GM23338 (cell line): ENCODE measurements at regions not wholly inside any gene's neighbourhood (a gene's known extent, or its start where the extent isn't known, plus 50 kb on each side); places are given as distances from the start of the nearest gene placed in this dataset.
"Not testable (repeated sequence)": the region's sequence is repeated elsewhere in the genome, so short reads cannot be mapped to it uniquely, and the experiment has no call there.

Experiments
- ATAC-seq: fragments of 200-7000 bp; cut with Tn5 transposase; 3 replicates; pipeline ENCODE4 v1.9.1; 2020
- DNase-seq: peaks from one replicate; pipeline ENCODE4 v3.0.0-alpha.2; 2015; ENCODE audit warnings: low spot score
- H2AFZ ChIP-seq: fragments of 200-600 bp; sonication (generic); 2 replicates; pipeline ENCODE4 v1.8.0; 2016; ENCODE audit warnings: antibody characterized with exemption, mild to moderate bottlenecking, moderate library complexity
- H3F3A ChIP-seq: fragments of 200-600 bp; sonication (generic); replicated peaks from 2 replicates; pipeline ENCODE4 v1.8.0; 2017; ENCODE audit warnings: antibody characterized with exemption, mixed run types, low read depth
- H3K27ac ChIP-seq: fragments of 200-600 bp; sonication (generic); 2 replicates; pipeline ENCODE4 v1.6.1; 2016; ENCODE audit warnings: low read depth
- H3K27me3 ChIP-seq: fragments of 200-600 bp; sonication (generic); 2 replicates; pipeline ENCODE4 v1.8.0; 2016; ENCODE audit warnings: mild to moderate bottlenecking, mixed run types, moderate library complexity; ENCODE audit not compliant: insufficient read depth
- H3K36me3 ChIP-seq: fragments of 200-600 bp; sonication (generic); 2 replicates; pipeline ENCODE4 v1.8.0; 2016; ENCODE audit warnings: mild to moderate bottlenecking; ENCODE audit not compliant: insufficient read depth
- H3K4me1 ChIP-seq: fragments of 200-600 bp; sonication (generic); 2 replicates; pipeline ENCODE4 v1.8.0; 2016; ENCODE audit warnings: mild to moderate bottlenecking, moderate library complexity; ENCODE audit not compliant: insufficient read depth
- H3K4me2 ChIP-seq: fragments of 200-600 bp; sonication (generic); 2 replicates; pipeline ENCODE4 v1.7.1; 2017; ENCODE audit warnings: mixed run types
- H3K4me3 ChIP-seq: fragments of 200-600 bp; sonication (generic); 2 replicates; pipeline ENCODE4 v1.6.1; 2016; ENCODE audit warnings: mixed run types
- H3K79me2 ChIP-seq: fragments of 200-600 bp; sonication (generic); replicated peaks from 2 replicates; pipeline ENCODE4 v1.8.0; 2017; ENCODE audit warnings: mild to moderate bottlenecking; ENCODE audit not compliant: insufficient read depth
- H3K9me2 ChIP-seq: fragments of 200-600 bp; sonication (generic); 2 replicates; pipeline ENCODE4 v1.8.0; 2017; ENCODE audit not compliant: insufficient read depth
- H4K20me1 ChIP-seq: fragments of 200-600 bp; sonication (generic); replicated peaks from 2 replicates; pipeline ENCODE4 v1.8.0; 2017; ENCODE audit warnings: mild to moderate bottlenecking; ENCODE audit not compliant: insufficient read depth
- H3K27ac Mint-ChIP-seq: 2 replicates; pipeline ENCODE4 v1.8.0; 2020; ENCODE audit warnings: inconsistent platforms, mild to moderate bottlenecking, moderate library complexity, mixed read lengths
- H3K27me3 Mint-ChIP-seq: 3 replicates; pipeline ENCODE4 v1.8.0; 2022; ENCODE audit warnings: low read depth, mild to moderate bottlenecking, moderate library complexity, mixed read lengths, inconsistent platforms; ENCODE audit not compliant: insufficient read depth, poor library complexity
- H3K36me3 Mint-ChIP-seq: 3 replicates; pipeline ENCODE4 v1.8.0; 2021; ENCODE audit warnings: low read depth, mild to moderate bottlenecking, inconsistent platforms, moderate library complexity, mixed read lengths
- H3K4me1 Mint-ChIP-seq: 3 replicates; pipeline ENCODE4 v1.8.0; 2020; ENCODE audit warnings: mild to moderate bottlenecking, inconsistent platforms, mixed read lengths
- H3K4me3 Mint-ChIP-seq: 3 replicates; pipeline ENCODE4 v1.8.0; 2021; ENCODE audit warnings: moderate library complexity, mild to moderate bottlenecking, inconsistent platforms, mixed read lengths
- H3K9me3 Mint-ChIP-seq: 3 replicates; pipeline ENCODE4 v1.8.0; 2020; ENCODE audit warnings: moderate library complexity, mild to moderate bottlenecking, inconsistent platforms, mixed read lengths
- EZH2 ChIP-seq: fragments of 200-600 bp; sonication (generic); IDR thresholded peaks from one replicate; pipeline ENCODE4 v1.8.0; 2017; ENCODE audit warnings: antibody characterized with exemption, mild to moderate bottlenecking, low read depth; ENCODE audit not compliant: unreplicated experiment
- EZH2phosphoT487 ChIP-seq: fragments of 200-600 bp; sonication (generic); IDR thresholded peaks from one replicate; pipeline ENCODE4 v1.8.1; 2018; ENCODE audit warnings: antibody characterized with exemption; ENCODE audit not compliant: unreplicated experiment
- NANOG ChIP-seq: IDR thresholded peaks from 2 replicates; pipeline ENCODE4 v1.6.1; 2016; ENCODE audit warnings: antibody characterized with exemption, borderline replicate concordance
- POLR2AphosphoS5 ChIP-seq: IDR thresholded peaks from 2 replicates; pipeline ENCODE4 v1.6.1; 2016; ENCODE audit warnings: antibody characterized with exemption, low read depth
- STAT1 ChIP-seq: IDR thresholded peaks from one replicate; pipeline ENCODE4 v1.6.1; 2016; ENCODE audit warnings: antibody characterized with exemption; ENCODE audit not compliant: unreplicated experiment
- ZNF114 ChIP-seq: fragments of 250-450 bp; sonication (Bioruptor Pico); IDR thresholded peaks from 2 replicates; pipeline ENCODE4 v1.5.0; 2020; ENCODE audit warnings: mild to moderate bottlenecking, moderate library complexity
- ZNF462 ChIP-seq: fragments of 250-450 bp; sonication (Bioruptor Pico); IDR thresholded peaks from 2 replicates; pipeline ENCODE4 v1.5.0; 2020; ENCODE audit warnings: mild to moderate bottlenecking, moderate library complexity
- TF ChIP-seq, protein P1 (sequence below), 2 experiments: fragments of 200-600 bp in 1 of 2; sonication (generic) in 1 of 2; conservative IDR thresholded peaks; 2 replicates each; pipeline versions ENCODE4 v1.5.1 to v1.6.1; 2016 to 2017; ENCODE audit warnings: antibody characterized with exemption in 2 of 2, low read depth in 2 of 2, mild to moderate bottlenecking in 2 of 2, moderate library complexity in 1 of 2

DNA sequence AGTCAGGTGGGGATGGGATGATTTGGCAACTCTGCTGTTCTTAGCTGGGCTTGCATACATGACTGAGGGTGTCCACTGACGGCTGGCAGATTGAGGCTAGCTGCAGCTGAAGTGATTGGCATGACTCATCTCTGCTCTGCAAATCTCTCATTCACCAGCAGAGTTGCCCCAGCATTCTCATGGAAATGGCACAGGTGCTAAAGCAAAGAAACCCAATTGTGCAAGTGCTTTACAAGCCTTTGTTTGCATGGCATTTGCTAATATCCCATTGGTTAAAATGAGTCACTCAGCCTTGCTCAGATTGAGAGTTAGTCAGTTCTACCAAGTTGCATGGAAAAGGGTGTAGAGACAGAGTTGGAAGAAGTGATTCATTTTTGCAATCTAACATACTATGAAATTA lies 389.7 kb upstream of the FAR2 start:
- H4K20me1 ChIP-seq = no peaks in the 10 kb centered on the region
- TF ChIP-seq EZH2phosphoT487 (no peak), ZNF114 (CRISPR knock-in tag) (no peak), EZH2 (no peak), STAT1 (no peak), ZNF462 (CRISPR knock-in tag) (peak; percentile 69; the same call in 1 of the 2 replicates), NANOG (peak; percentile 97), POLR2AphosphoS5 (0 out of 2 replicates have a peak, but pooled peaks have one; percentile 32)
- TF ChIP-seq, protein P1, sequence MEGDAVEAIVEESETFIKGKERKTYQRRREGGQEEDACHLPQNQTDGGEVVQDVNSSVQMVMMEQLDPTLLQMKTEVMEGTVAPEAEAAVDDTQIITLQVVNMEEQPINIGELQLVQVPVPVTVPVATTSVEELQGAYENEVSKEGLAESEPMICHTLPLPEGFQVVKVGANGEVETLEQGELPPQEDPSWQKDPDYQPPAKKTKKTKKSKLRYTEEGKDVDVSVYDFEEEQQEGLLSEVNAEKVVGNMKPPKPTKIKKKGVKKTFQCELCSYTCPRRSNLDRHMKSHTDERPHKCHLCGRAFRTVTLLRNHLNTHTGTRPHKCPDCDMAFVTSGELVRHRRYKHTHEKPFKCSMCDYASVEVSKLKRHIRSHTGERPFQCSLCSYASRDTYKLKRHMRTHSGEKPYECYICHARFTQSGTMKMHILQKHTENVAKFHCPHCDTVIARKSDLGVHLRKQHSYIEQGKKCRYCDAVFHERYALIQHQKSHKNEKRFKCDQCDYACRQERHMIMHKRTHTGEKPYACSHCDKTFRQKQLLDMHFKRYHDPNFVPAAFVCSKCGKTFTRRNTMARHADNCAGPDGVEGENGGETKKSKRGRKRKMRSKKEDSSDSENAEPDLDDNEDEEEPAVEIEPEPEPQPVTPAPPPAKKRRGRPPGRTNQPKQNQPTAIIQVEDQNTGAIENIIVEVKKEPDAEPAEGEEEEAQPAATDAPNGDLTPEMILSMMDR (conservative IDR thresholded peaks at IDR 0.05; ENCODE audit: low read depth in 2 of 2) = no peak
- peaks cover 62% of the 10 kb centered on the region for H3K9me3 Mint-ChIP-seq
- 0 out of 2 replicates have a peak, but pooled peaks cover 5% of the 10 kb centered on the region for H3K36me3 ChIP-seq
- H3K4me2 ChIP-seq = no peak overlapping the region
- H3K4me3 Mint-ChIP-seq = no peak overlapping the region
- peaks cover 62% of the 10 kb centered on the region for H3K36me3 Mint-ChIP-seq
- H3K9me2 ChIP-seq = no peaks in the 10 kb centered on the region; the same call in 1 of the 2 replicates
- peak; percentile 99 for ATAC-seq
- peaks cover 6% of the 10 kb centered on the region for H3K4me1 ChIP-seq
- H3K27ac ChIP-seq = peak overlapping the region; percentile 68; the same call in 1 of the 2 replicates
- H3K79me2 ChIP-seq = no peaks in the 10 kb centered on the region
- no peak overlapping the region for H2AFZ ChIP-seq
- H3K27me3 ChIP-seq = no peaks in the 10 kb centered on the region
- peak overlapping the region; percentile 82 for H3K27ac Mint-ChIP-seq
- DNase-seq = peak; percentile 83
- no peak overlapping the region for H3K4me3 ChIP-seq
- no peaks in the 10 kb centered on the region for H3F3A ChIP-seq
- peaks cover 14% of the 10 kb centered on the region; the same call in 2 of the 3 replicates for H3K4me1 Mint-ChIP-seq
- peaks cover 4% of the 10 kb centered on the region for H3K27me3 Mint-ChIP-seq

GRCh38 chr12:28760040-28760903 lies 388.8 kb upstream of the FAR2 start:
- not testable (repeated sequence) for H4K20me1 ChIP-seq, H3K79me2 ChIP-seq, H3K27me3 ChIP-seq, H3K4me2 ChIP-seq, ATAC-seq, H3F3A ChIP-seq, H3K4me3 ChIP-seq, H3K4me3 Mint-ChIP-seq, H3K36me3 ChIP-seq, H3K9me2 ChIP-seq, H2AFZ ChIP-seq, H3K4me1 ChIP-seq, H3K27me3 Mint-ChIP-seq, DNase-seq
- 0 out of 2 replicates have a peak overlapping the region, but pooled peaks have one; percentile 68 for H3K27ac ChIP-seq
- Mint-ChIP-seq H3K4me1 (peaks cover 14% of the 10 kb centered on the region; the same call in 2 of the 3 replicates), H3K9me3 (peaks cover 53% of the 10 kb centered on the region), H3K36me3 (peaks cover 54% of the 10 kb centered on the region), H3K27ac (peak overlapping the region; percentile 80)

DNA sequence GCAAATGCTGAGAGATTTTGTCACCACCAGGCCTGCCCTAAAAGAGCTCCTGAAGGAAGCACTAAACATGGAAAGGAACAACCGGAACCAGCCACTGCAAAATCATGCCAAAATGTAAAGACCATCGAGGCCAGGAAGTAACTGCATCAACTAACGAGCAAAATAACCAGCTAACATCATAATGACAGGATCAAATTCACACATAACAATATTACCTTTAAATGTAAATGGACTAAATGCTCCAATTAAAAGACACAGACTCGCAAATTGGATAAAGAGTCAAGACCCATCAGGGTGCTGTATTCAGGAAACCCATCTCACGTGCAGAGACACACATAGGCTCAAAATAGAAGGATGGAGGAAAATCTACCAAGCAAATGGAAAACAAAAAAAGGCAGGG lies 387.2 kb upstream of the FAR2 start:
- Mint-ChIP-seq H3K9me3 (peaks cover 37% of the 10 kb centered on the region), H3K36me3 (peaks cover 38% of the 10 kb centered on the region), H3K4me1 (peaks cover 14% of the 10 kb centered on the region; the same call in 2 of the 3 replicates)
- not testable (repeated sequence) for H3K27me3 Mint-ChIP-seq, H2AFZ ChIP-seq, H3K9me2 ChIP-seq, DNase-seq, H3K4me2 ChIP-seq, H3K4me3 Mint-ChIP-seq, H4K20me1 ChIP-seq, H3K27ac ChIP-seq, ATAC-seq, H3K27ac Mint-ChIP-seq, H3K79me2 ChIP-seq, H3F3A ChIP-seq, H3K27me3 ChIP-seq, H3K4me3 ChIP-seq, H3K36me3 ChIP-seq, H3K4me1 ChIP-seq
